Esophagus muscularis mucosa (tissue), 4 donors: ENCODE measurements at regions not wholly inside any gene's neighbourhood (a gene's known extent, or its start where the extent isn't known, plus 50 kb on each side); places are given as distances from the start of the nearest gene placed in this dataset.

Experiments
- CTCF ChIP-seq, 3 experiments: fragments of 200-600 bp in 2 of 3; fragments of 450-650 bp in 1 of 3; sonication (generic) in 2 of 3; IDR thresholded peaks; one replicate each; pipeline ENCODE4 v1.5.1; 2017 to 2019; ENCODE audit warnings: antibody characterized with exemption in 3 of 3, mild to moderate bottlenecking in 2 of 3, moderate library complexity in 1 of 3
- EP300 ChIP-seq: sonication (generic); formaldehyde crosslinking; IDR thresholded peaks from one replicate; pipeline ENCODE4 v1.6.1; 2017; ENCODE audit warnings: antibody characterized with exemption
- POLR2A ChIP-seq: fragments of 450-650 bp; IDR thresholded peaks from one replicate; pipeline ENCODE4 v1.6.1; 2017; ENCODE audit warnings: antibody characterized with exemption, moderate library complexity, mild to moderate bottlenecking, low read depth
- POLR2AphosphoS5 ChIP-seq, 2 donors: sonication (generic); formaldehyde crosslinking; IDR thresholded peaks; one replicate each; pipeline ENCODE4 v1.6.1; 2017; ENCODE audit warnings: antibody characterized with exemption in 2 of 2

GRCh38 chr5:51053361-51053760, 329.9 kb upstream of the ISL1 start:
- TF ChIP-seq CTCF (IDR thresholded peaks at IDR 0.05) (no peak), EP300 (no peak), POLR2A (no peak), POLR2AphosphoS5 (IDR thresholded peaks at IDR 0.05) (no peak)
